DND-41 (cell line): ENCODE measurements at regions not wholly inside any gene's neighbourhood (a gene's known extent, or its start where the extent isn't known, plus 50 kb on each side); places are given as distances from the start of the nearest gene placed in this dataset.

Experiments used
- ATAC-seq: fragments of 200-7000 bp; cut with Tn5 transposase; 3 replicates; pipeline ENCODE4 v1.9.1; 2021; ENCODE audit warnings: low read depth; ENCODE audit not compliant: insufficient read depth
- DNase-seq: peaks from one replicate; pipeline ENCODE4 v3.0.0-alpha.2; 2020
- H2AFZ ChIP-seq: 2 replicates; pipeline ENCODE4 v1.6.0; 2012; ENCODE audit warnings: low read depth, low read length
- H3K27ac ChIP-seq: 2 replicates; pipeline ENCODE4 v1.5.1; 2012; ENCODE audit warnings: low read length, inconsistent platforms
- H3K27me3 ChIP-seq: fragments of 200-600 bp; sonication (generic); 2 replicates; pipeline ENCODE4 v1.6.0; 2012; ENCODE audit warnings: low read length, mild to moderate bottlenecking, inconsistent platforms; ENCODE audit not compliant: insufficient read depth, poor library complexity
- H3K36me3 ChIP-seq: 2 replicates; pipeline ENCODE4 v1.5.1; 2012; ENCODE audit warnings: low read length, inconsistent platforms; ENCODE audit not compliant: insufficient read depth
- H3K4me1 ChIP-seq: 2 replicates; pipeline ENCODE4 v1.5.1; 2012; ENCODE audit warnings: mild to moderate bottlenecking, low read length; ENCODE audit not compliant: insufficient read depth
- H3K4me2 ChIP-seq: 2 replicates; pipeline ENCODE4 v1.6.0; 2012; ENCODE audit warnings: mild to moderate bottlenecking, moderate library complexity, low read length, inconsistent platforms; ENCODE audit not compliant: insufficient read depth
- H3K4me3 ChIP-seq, 2 experiments: fragments of 200-600 bp in 1 of 2; shearing (Covaris generic) in 1 of 2; 2 replicates each; pipeline ENCODE4 v1.5.1; 2012 to 2016; ENCODE audit warnings: inconsistent platforms in 2 of 2, low read length in 2 of 2, mild to moderate bottlenecking in 2 of 2, low read depth in 1 of 2, moderate library complexity in 1 of 2
- H3K79me2 ChIP-seq: 2 replicates; pipeline ENCODE4 v1.6.0; 2012; ENCODE audit warnings: low read length, inconsistent platforms; ENCODE audit not compliant: insufficient read depth
- H3K9ac ChIP-seq: 2 replicates; pipeline ENCODE4 v1.6.0; 2012; ENCODE audit warnings: low read depth, mild to moderate bottlenecking, inconsistent platforms, low read length, moderate library complexity
- H3K9me3 ChIP-seq: 2 replicates; pipeline ENCODE4 v1.5.1; 2012; ENCODE audit warnings: low read length, moderate library complexity, mild to moderate bottlenecking, inconsistent platforms; ENCODE audit not compliant: insufficient read depth, severe bottlenecking
- H4K20me1 ChIP-seq: 2 replicates; pipeline ENCODE4 v1.6.0; 2012; ENCODE audit warnings: low read length; ENCODE audit not compliant: insufficient read depth
- EZH2 ChIP-seq: IDR thresholded peaks from 3 replicates; pipeline ENCODE4 v1.6.1; 2012; ENCODE audit warnings: borderline replicate concordance, low read depth, mild to moderate bottlenecking, moderate library complexity, low read length, inconsistent platforms; ENCODE audit not compliant: severe bottlenecking
- TF ChIP-seq, protein P1 (sequence below): IDR thresholded peaks from 2 replicates; pipeline ENCODE4 v1.5.1; 2012; ENCODE audit warnings: borderline replicate concordance, low read length, moderate library complexity, mild to moderate bottlenecking; ENCODE audit not compliant: poor library complexity, severe bottlenecking; ENCODE audit errors: extremely low read depth

- Histone ChIP-seq H2AFZ (no peak overlapping the region), H3K4me1 (no peaks in the 10 kb centered on the region), H3K4me2 (no peak overlapping the region), H3K27me3 (no peaks in the 10 kb centered on the region), H3K79me2 (no peaks in the 10 kb centered on the region), H3K9me3 (no peaks in the 10 kb centered on the region), H3K36me3 (no peaks in the 10 kb centered on the region), H3K4me3 (no peak overlapping the region), H3K27ac (no peak overlapping the region), H4K20me1 (no peaks in the 10 kb centered on the region), H3K9ac (no peak overlapping the region)
- DNase-seq (no peak), ATAC-seq (no peak)
- TF ChIP-seq, protein P1, sequence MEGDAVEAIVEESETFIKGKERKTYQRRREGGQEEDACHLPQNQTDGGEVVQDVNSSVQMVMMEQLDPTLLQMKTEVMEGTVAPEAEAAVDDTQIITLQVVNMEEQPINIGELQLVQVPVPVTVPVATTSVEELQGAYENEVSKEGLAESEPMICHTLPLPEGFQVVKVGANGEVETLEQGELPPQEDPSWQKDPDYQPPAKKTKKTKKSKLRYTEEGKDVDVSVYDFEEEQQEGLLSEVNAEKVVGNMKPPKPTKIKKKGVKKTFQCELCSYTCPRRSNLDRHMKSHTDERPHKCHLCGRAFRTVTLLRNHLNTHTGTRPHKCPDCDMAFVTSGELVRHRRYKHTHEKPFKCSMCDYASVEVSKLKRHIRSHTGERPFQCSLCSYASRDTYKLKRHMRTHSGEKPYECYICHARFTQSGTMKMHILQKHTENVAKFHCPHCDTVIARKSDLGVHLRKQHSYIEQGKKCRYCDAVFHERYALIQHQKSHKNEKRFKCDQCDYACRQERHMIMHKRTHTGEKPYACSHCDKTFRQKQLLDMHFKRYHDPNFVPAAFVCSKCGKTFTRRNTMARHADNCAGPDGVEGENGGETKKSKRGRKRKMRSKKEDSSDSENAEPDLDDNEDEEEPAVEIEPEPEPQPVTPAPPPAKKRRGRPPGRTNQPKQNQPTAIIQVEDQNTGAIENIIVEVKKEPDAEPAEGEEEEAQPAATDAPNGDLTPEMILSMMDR, result no peak
- no peak for TF ChIP-seq EZH2
Observed at GRCh38 chr10:124316326-124316725, 102.4 kb downstream of the OAT start.

DNA sequence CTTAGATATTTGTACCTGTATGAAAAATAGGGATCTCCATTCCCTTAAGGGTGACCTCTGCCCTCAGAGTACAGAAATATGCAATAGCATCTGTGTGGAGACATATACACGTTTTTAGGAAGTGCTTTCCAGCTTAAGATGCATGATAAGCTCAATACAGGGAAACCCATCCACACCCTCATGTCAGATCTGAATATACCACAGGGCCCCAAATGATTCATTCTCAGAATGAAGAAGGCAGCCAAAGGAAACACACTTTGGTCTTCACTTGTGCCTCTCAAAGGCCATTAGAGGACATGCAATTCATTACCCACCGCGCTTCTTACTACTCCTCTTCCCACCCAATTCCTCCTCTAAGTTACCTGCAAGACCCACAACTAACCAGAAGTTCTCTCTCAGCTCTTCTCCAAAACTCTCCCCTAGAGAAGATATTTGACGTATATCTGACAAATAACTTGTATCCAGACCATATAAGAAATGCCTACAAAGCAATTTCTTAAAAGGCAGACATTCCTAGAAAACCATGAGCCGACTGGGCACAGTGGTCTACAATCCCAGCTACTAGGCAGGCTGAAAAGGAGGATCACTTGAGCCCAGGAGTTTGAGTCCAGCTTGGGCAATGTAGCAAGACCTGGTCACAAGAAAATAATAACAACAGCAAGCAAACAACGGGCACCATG lies 103.0 kb downstream of the OAT start:
- Histone ChIP-seq H4K20me1 (no peaks in the 10 kb centered on the region), H3K4me2 (no peak overlapping the region), H3K79me2 (no peaks in the 10 kb centered on the region), H2AFZ (no peak overlapping the region), H3K27ac (no peak overlapping the region), H3K36me3 (no peaks in the 10 kb centered on the region), H3K9me3 (no peaks in the 10 kb centered on the region), H3K27me3 (no peaks in the 10 kb centered on the region), H3K4me3 (no peak overlapping the region), H3K4me1 (no peaks in the 10 kb centered on the region), H3K9ac (no peak overlapping the region)
- ATAC-seq (no peak), DNase-seq (no peak)
- no peak for TF ChIP-seq EZH2
- TF ChIP-seq, protein P1, result no peak

- Histone ChIP-seq H4K20me1 (no peaks in the 10 kb centered on the region), H3K4me2 (no peak overlapping the region), H3K4me3 (no peak overlapping the region), H3K36me3 (no peaks in the 10 kb centered on the region), H3K27me3 (no peaks in the 10 kb centered on the region), H3K27ac (no peak overlapping the region), H2AFZ (no peak overlapping the region), H3K9ac (no peak overlapping the region), H3K79me2 (no peaks in the 10 kb centered on the region), H3K4me1 (no peaks in the 10 kb centered on the region), H3K9me3 (no peaks in the 10 kb centered on the region)
- ATAC-seq (no peak), DNase-seq (no peak)
- no peak for TF ChIP-seq EZH2
- TF ChIP-seq, protein P1, result no peak
Observed at GRCh38 chr10:124313374-124313773, 105.3 kb downstream of the OAT start.
